ENCODE measurements at regions not wholly inside any gene's neighbourhood (a gene's known extent, or its start where the extent isn't known, plus 50 kb on each side); places are given as distances from the start of the nearest gene placed in this dataset.

DNA sequence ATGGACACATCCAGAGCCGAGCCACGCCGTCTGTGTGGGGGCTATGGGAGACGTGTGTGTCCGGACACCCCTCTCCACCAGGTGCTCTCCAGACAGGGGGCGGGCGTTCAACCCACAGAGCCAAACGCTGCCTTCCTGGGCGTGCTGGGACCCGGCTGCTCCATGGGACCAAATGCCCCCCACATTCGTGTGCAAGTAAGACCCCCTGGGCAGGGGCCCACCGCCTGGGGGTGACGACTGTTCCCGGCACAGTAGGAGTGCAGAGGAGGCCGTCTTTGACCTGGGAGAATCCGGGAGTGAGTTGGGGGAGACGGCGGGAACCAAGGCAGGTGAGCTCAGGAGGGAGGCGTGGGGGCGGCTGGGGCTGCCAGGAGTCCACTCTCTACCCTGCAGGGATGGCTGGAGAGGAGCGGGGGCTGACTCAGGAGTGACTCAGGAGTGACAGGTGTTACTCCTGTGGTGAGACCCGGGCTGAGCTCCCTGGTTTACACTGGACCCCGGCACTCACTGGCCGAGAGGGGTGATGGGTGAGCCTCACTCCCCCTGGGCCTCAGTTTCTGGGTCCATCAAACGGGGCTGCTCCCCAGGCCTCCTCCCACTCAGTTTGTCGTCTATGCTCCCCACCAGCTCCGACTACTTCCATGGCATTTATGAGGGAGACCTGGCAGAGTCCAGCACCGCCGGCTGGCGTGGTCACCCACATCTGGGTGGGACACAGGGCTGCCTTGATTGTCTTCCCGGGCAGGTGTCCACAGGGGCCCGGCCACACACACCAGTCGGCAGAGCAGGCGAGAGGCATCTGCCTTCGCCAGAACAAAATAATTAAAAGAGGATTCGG lies 95.0 kb downstream of the MICALL2 start:
- Mint-ChIP-seq H3K27me3 (peaks cover 24% of the 10 kb centered on the region), H3K9me3 (peaks cover 0 to 13% (median 8%) of the 10 kb centered on the region in 3 donors), H3K36me3 (no peaks in the 10 kb centered on the region), H3K27ac (no peak overlapping the region), H3K4me1 (peaks cover 0 to 3% (median 0%) of the 10 kb centered on the region in 3 donors), H3K4me3 (peak overlapping the region in 1 of 4 donors; percentile 58)

DNA sequence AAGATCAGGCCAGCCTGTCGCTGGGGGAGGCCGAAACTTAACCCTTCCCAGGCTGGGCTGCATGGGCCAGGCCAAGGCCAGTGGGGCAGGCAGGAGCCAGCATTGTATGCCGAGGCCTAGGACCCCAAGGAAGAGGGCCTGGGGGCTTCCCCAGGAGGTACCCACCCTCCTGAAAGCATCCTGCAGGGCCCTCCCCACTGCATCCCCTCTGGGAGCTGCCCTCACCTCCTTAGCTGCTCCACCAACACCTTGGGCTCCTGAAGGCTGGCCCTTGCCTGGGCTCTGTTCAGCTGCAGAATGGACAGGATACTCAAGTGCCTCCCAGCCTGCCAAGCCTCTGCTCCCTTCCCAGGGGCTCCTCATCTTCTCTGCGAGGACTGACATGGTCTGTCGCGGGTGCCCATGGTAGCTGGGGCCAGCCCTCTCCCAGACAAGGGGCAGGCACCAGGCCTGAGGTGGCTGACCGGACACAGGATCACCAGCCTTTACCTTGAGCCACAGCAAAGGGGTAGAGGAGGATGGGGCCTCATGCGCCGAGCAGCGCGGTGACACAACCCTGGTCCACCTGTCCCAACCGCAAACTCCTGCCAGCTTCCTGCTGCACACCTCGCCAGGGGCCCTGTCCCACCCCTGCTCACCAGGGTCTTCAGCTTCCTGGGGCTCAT lies 94.2 kb downstream of the MICALL2 start:
- Mint-ChIP-seq H3K4me3 (no peak overlapping the region), H3K27me3 (peaks cover 26% of the 10 kb centered on the region), H3K36me3 (no peaks in the 10 kb centered on the region), H3K4me1 (peaks cover 0 to 3% (median 0%) of the 10 kb centered on the region in 3 donors), H3K9me3 (peaks cover 0 to 11% (median 8%) of the 10 kb centered on the region in 3 donors), H3K27ac (no peak overlapping the region)

DNA sequence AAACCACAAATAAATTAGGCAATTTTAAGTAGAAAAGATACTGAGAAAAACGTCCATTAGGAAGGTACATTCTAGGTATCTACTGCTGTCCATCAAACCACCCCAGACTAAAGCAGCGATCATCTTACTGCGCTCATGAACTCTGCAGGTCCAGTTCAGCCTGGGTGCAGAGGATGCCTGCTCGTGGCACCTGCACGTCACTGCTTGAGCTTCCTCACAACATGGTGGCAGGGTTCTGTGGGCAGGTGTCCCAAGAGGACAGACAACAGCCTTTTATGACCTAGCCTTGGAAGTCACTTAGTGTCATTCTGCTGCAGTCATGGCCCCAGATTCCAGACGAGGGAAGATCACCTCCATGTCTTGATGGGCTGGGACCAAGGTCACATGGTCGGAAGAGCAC lies 93.4 kb downstream of the MICALL2 start:
- Mint-ChIP-seq H3K36me3 (no peaks in the 10 kb centered on the region), H3K4me1 (peaks cover 0 to 3% (median 0%) of the 10 kb centered on the region in 3 donors), H3K27me3 (peaks cover 33% of the 10 kb centered on the region), H3K27ac (peak overlapping the region in 1 of 3 donors; percentile 67), H3K9me3 (peaks cover 0 to 11% (median 8%) of the 10 kb centered on the region in 3 donors), H3K4me3 (no peak overlapping the region)

DNA sequence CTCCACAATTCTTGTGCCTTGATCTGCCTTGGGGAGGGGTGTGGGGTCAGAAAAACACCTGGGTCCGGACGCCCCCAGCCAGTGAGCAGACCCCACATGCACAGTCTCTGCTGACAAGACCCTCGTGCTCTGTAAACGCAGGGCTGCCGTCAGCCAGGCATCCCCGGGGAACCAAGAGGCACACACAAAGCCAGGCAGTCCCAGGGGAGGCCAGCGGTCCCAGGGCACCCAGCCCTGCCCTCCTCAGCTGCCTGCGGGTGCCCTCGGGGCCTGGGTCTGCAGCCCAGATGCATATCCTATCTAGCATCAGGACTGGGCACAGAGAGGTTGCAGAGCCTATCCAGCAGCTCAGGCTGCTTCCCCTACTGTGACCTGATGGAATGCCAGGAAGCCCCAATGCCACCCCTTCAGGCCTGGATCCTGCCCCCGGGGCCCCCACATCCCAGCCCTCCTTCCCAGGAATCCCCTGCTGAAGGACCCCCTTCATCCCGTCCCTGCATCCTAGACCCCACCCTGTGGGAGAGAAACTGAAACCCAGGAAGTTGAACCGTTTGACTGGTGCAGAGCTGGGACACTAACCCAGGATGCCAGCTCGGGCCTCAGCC lies 92.4 kb downstream of the MICALL2 start:
- Mint-ChIP-seq H3K27me3 (peaks cover 33% of the 10 kb centered on the region), H3K9me3 (peaks cover 0 to 11% (median 8%) of the 10 kb centered on the region in 3 donors), H3K4me1 (peaks cover 0 to 3% (median 0%) of the 10 kb centered on the region in 3 donors), H3K27ac (no peak overlapping the region), H3K4me3 (peak overlapping the region in 1 of 4 donors; percentile 10), H3K36me3 (no peaks in the 10 kb centered on the region)

DNA sequence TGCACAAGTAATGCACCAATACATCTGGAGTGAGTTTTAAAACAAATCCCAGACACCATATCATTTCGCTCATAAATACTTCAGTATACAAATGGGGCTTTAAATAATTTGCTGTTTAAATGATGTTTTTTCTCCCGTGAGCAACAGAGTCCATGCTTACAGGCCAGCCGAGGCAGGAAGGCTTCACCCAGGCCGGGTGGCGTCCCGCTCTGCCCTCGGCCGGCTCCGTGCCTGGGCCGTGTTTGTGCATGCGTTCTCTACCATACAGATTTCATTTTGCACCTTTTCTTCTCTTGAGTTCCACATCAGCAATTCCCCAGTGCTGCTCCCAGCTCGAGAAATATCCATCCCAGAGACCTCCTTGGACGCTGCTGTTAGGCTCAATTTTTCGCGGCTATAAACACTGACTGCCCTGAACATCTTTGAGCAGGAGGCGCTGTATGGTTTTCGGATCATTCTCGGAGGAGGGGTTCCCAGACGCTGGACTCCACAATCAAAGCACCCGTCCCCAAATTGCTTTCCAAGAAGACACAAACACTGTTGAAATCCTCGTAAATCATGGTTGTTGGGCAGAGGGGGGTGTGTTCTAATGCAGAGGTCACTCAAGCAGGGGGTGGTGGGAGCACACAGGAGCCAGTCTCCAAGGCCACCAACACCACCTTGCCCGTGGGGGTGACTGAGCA lies 91.6 kb downstream of the MICALL2 start:
- peaks cover 0 to 3% (median 0%) of the 10 kb centered on the region in 3 donors for H3K4me1 Mint-ChIP-seq
- H3K36me3 Mint-ChIP-seq = no peaks in the 10 kb centered on the region
- peak overlapping the region in 2 of 4 donors; percentile 51 to 55 for H3K4me3 Mint-ChIP-seq
- H3K9me3 Mint-ChIP-seq = peaks cover 0 to 11% (median 8%) of the 10 kb centered on the region in 3 donors
- H3K27ac Mint-ChIP-seq = no peak overlapping the region
- peaks cover 33% of the 10 kb centered on the region for H3K27me3 Mint-ChIP-seq

DNA sequence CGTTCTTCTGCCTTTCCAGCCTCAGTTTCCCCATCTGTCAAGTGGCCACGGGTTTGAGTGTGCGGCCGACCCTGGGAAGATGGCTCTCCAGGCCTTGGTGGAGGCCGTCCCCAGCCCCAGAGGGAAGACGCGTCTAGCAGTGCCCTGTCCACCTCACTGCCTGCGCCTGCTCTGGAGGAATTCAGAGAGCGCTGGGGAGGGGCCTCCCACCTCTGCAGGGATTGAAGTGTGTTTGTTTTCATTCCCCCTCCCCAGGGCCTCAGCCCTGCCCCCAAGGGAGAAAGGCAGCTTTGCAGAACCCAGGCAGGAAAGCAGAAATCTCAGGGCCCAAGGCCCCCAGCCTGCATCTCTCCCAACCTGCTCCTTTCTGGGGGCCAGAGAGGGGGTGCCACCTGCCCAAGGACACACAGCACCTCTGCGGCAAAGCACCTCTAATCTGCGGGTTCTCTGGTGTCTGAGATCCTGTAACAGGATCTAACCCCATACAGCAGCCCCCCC lies 91.0 kb downstream of the MICALL2 start:
- H3K4me3 Mint-ChIP-seq = peak overlapping the region in 1 of 4 donors; percentile 51
- peaks cover 32% of the 10 kb centered on the region for H3K27me3 Mint-ChIP-seq

DNA sequence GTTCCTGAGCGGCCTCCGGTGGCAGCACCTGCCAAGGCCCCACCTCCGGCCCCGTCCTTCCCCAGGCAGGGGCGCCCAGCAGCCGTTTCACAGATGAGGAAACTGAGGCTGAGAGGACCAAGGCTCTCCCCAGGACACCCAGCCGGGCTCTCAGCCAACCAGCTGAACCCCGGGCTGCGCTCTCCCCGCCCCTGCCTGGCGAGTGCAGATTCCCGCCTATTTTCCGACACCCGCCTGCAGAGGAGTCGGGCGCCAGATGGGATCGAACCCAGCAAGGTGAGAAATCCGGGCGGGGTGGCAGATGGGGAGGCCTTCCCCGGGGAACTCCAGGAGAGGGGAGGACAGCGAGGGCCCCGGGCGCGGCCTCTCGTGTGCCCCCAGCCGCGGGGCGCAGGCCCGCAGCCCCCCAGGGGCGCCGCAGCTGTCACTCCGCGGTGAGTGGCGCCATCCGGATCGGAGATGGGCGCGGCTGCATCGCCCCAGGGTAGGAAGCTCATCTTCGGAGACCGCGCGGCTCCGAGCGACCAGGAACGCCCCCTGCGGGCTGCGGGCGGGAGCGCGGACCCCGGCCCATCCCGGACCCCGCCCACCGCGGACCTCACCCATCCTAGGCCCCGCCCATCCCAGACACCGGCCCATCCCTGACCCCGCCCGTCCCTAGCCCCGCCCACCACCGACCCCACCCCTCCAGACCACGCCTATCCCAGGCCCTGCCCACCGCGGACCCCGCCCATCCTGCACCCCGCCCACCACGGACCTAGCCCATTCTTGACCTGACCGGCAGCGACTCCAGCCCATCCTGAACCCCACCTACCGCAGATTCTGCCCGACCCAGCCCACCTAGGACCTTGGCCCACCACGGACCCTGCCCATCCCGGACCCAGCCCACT lies 90.3 kb downstream of the MICALL2 start:
- H3K36me3 Mint-ChIP-seq = peaks cover 1% of the 10 kb centered on the region
- H3K27me3 Mint-ChIP-seq = peaks cover 33% of the 10 kb centered on the region
- H3K9me3 Mint-ChIP-seq = peaks cover 0 to 14% (median 8%) of the 10 kb centered on the region in 3 donors
- no peak overlapping the region for H3K4me3 Mint-ChIP-seq
- no peak overlapping the region for H3K27ac Mint-ChIP-seq
- H3K4me1 Mint-ChIP-seq = peaks cover 0 to 3% (median 0%) of the 10 kb centered on the region in 3 donors

More for the DNA sequence above, 91.0 kb downstream of the MICALL2 start:
- Mint-ChIP-seq H3K4me1 (peaks cover 0 to 3% (median 0%) of the 10 kb centered on the region in 3 donors), H3K27ac (no peak overlapping the region), H3K36me3 (no peaks in the 10 kb centered on the region), H3K9me3 (peaks cover 0 to 11% (median 8%) of the 10 kb centered on the region in 3 donors)

DNA sequence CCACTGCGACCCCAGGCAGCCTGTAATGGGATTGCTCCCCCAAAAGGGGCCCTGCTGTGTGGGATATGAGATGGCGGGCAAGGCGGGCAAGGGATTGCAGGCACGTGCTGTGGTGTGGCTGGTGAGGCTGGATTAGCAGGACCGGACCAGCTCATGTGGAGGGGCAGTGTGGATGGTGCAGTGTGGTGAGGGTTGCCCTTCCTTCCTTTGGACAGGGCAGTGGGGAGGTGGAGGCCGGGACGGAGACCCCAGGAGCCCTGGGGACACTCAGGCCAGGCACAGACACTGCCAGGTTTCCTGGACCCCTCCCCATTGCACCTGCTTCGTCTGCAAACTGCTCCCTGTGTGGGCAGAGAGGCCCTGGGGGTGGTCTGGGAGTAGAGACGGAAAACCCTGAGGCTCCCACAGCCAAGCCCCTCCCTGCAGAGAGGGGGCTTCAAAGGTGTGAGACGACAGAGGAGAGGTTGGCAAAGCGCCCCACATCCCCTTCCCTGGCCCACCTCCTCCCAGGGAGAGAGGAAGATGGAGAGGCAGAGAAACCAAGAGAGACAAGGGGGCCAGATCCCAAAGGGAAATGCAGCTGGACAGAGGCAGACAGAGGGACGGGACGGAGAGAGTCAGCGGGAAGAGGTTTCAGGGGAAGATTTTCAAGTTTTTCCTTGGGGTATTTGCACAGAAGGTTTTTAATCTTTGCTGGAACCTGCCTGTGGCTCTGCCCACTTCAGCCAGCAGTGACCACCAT lies 89.2 kb downstream of the MICALL2 start:
- H3K36me3 Mint-ChIP-seq = peaks cover 1% of the 10 kb centered on the region
- peaks cover 30% of the 10 kb centered on the region for H3K27me3 Mint-ChIP-seq
- H3K4me3 Mint-ChIP-seq = no peak overlapping the region
- peaks cover 0 to 13% (median 8%) of the 10 kb centered on the region in 3 donors for H3K9me3 Mint-ChIP-seq
- H3K4me1 Mint-ChIP-seq = peaks cover 0 to 3% (median 0%) of the 10 kb centered on the region in 3 donors
- no peak overlapping the region for H3K27ac Mint-ChIP-seq

DNA sequence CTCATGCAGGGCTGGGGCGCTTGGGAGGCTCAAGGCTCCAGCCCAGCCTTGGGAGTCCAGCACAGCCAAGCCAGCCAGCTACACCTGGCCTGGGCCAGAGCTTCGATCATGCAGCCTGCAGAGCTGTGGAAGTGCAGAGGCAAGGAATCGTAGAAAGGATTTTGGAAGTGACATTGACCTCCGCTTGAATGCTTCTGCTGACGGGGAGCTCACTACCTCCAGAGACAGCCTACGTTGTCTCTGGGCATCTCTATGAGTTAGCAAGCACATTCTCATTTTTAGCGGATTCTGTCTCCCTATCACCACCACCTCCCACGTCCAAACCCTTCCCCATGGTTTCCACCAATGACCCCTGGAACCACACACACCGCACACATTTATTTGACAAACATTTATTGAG lies 88.5 kb downstream of the MICALL2 start:
- Mint-ChIP-seq H3K27ac (no peak overlapping the region), H3K4me3 (no peak overlapping the region), H3K27me3 (peaks cover 32% of the 10 kb centered on the region), H3K9me3 (peaks cover 0 to 12% (median 3%) of the 10 kb centered on the region in 3 donors), H3K4me1 (peaks cover 0 to 3% (median 0%) of the 10 kb centered on the region in 3 donors), H3K36me3 (peaks cover 1% of the 10 kb centered on the region)

DNA sequence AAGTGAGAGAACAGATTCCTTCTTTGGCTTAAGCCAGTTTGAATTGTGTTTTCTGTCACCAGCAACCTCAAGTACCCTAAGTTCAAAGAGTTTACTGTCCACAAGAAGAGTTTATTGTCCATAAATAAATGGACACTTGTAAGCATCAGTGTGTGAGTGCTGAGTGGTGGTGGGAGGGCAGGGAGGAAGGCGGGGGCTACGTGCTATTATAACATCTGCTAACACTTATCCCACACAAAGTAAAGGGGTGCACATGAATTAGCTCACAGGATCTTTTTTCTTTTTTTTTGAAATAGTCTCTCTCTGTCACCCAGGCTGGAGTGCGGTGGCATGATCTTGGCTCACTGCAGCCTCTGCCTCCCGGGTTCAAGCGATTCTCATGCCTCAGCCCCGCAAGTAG lies 87.2 kb downstream of the MICALL2 start:
- peaks cover 1% of the 10 kb centered on the region for H3K36me3 Mint-ChIP-seq
- H3K27ac Mint-ChIP-seq = no peak overlapping the region
- H3K4me1 Mint-ChIP-seq = peaks cover 0 to 3% (median 0%) of the 10 kb centered on the region in 3 donors
- H3K4me3 Mint-ChIP-seq = no peak overlapping the region
- peaks cover 30% of the 10 kb centered on the region for H3K27me3 Mint-ChIP-seq
- H3K9me3 Mint-ChIP-seq = peaks cover 0 to 8% (median 0%) of the 10 kb centered on the region in 3 donors

DNA sequence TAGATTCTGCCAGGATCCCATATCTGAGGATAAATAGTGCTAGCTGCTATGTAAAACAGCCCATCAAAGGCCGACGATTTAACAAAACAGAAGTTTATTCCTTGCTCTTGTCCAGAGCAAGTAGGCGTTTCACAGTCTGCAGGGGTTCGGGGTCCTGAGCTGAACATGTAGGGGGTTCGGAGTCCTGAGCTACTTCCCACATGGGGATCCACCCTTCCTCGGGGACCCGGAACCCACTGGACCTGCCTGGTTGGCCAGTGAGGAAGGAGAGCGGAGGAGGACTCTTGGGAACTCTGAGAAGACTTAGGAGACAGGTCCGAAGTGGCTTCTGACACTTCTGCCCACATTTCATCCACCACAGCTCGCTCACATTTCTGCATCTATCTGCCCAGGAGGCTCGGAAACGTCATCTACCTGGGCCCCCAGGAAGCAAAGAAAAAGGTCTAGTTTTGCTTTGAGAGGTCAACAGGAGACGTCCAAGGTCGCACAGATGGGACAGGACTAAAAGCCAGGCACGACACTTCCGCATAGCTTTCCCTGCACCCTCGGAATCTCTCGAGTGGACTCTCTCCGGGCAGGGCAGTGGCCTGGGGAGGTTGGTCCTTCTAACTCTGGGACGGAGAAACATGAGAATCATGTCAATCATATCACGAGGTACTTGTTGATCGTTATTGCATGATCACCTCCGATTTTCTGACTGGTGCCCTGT lies 86.4 kb downstream of the MICALL2 start:
- Mint-ChIP-seq H3K4me3 (no peak overlapping the region), H3K4me1 (no peaks in the 10 kb centered on the region), H3K27me3 (peaks cover 24% of the 10 kb centered on the region), H3K27ac (no peak overlapping the region), H3K9me3 (peaks cover 0 to 7% (median 0%) of the 10 kb centered on the region in 3 donors), H3K36me3 (peaks cover 1% of the 10 kb centered on the region)

DNA sequence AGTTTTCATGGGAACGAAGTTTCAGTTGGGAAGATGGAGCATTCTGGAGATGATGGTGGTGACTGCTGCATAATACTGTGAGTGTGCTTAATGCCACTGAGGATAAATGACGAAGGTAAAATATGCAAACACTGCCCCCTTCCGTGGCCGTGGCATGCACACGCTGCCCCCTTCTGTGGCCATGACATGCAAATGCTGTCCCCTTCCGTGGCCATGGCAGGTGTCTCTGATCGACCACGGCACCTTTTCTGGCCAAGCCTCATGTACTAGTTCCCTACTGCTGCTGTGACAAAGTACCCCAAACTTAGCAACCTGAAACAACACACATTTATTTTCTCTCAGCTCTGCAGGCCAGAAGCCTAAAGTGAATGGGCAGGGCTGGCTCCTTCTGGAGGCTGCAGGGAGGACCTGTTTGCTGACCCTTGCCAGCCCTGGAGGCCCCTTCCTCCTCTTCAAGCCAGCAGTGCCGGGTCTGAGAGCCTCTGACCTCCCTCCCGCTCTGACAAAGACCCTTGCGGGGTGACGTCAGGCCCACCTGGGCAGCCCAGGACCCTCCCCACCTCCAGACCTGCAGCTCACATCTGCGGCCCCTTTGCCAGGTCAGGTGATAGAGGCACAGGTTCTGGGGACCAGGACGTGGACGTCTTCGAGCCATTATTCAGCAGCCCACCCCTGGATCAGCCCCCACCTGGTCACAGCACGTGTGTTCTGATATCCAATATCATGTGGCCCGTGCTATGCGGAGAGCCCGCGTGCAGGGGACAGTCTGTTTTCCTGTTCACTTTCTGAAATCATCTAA lies 82.0 kb downstream of the MICALL2 start:
- H3K27me3 Mint-ChIP-seq = peaks cover 10% of the 10 kb centered on the region
- H3K4me1 Mint-ChIP-seq = no peaks in the 10 kb centered on the region
- H3K27ac Mint-ChIP-seq = no peak overlapping the region
- peaks cover 0 to 7% (median 0%) of the 10 kb centered on the region in 3 donors for H3K9me3 Mint-ChIP-seq
- peaks cover 1% of the 10 kb centered on the region for H3K36me3 Mint-ChIP-seq
- no peak overlapping the region for H3K4me3 Mint-ChIP-seq
